GM19240 (cell line): ENCODE measurements at regions not wholly inside any gene's neighbourhood (a gene's known extent, or its start where the extent isn't known, plus 50 kb on each side); places are given as distances from the start of the nearest gene placed in this dataset.

ENCODE experiments used
- DNase-seq: peaks from one replicate; pipeline ENCODE4 v3.0.0; 2011; ENCODE audit warnings: low spot score; ENCODE audit not compliant: insufficient read length

DNA sequence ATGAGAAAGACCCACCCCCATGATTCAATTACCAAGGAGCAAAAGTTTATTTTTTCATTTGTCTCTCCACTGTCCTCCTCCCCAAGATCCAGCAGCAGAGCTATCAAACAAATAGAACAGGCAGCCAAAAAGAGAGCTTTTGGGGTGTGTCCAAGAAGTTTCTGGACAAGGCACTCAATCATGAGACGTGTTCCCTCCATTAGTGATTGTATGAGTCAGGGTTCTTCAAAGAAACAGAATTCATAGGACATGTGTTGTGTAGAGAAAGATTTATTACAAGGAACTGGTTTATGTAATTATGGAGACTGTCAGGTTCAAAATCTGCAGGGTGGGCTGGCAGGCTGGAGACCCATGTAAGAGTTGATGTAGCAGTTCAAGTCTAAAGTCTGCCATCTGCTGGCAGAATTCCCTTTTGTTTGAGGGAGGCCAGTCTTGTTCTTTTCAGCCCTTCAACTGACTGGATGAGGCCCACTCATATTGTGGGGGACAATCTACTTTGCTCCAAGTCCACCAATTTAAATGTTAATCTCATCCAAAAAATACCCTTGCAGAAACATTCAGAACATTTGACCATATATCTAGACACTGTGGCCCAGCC lies 248.1 kb upstream of the OPRM1 start:
- no peak for DNase-seq

DNA sequence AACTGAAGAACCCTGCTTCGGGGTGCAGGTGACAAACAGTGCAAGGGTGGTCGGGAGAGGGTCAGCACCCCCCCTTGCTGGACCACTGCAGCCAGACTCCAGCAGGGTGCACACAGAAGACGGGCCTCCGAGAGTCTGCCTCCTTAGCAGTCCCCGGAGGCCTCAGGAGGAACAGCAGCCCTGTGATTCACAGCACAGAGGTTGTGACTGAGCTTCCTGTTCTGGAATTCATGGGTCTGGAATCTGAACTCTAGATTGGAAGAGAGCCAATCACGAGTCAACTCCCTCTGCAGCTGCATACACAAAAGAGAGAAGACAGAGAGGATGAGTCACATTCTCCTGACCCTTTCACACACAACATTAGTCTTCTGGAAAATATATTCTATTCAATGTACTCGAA lies 249.0 kb upstream of the OPRM1 start:
- no peak for DNase-seq

DNA sequence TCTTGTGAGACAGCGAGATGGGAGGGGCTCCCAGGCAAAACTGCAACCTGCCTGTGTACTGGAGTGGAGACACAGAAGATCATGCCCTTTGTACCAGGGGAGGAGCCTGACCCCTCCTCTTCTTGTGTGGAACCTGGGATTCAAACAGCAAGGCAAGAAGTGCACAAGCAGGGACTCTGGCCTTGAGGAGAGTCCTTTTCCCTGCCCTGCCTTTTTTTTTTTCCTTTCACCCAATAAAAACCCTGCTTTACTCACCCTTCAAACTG lies 251.8 kb upstream of the OPRM1 start:
- DNase-seq: no peak

DNA sequence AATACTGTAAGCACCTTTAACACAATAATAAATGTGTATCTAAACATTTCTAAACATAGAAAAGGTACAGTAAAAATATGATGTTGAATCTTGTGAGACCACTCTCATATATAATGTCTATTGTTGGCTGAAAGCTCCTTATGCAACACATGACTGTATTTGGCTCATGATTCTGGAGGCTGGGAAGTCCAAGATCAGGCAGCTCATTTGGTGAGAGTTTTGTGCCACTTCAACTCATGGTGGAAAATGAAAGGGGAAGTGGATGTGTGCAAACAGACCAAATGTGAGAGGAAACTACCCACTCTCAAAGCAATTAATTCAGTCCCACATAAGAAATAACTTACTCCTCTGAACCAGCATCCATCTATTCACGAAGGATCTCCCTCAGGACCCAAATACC lies 257.7 kb upstream of the OPRM1 start:
- DNase-seq: no peak

DNA sequence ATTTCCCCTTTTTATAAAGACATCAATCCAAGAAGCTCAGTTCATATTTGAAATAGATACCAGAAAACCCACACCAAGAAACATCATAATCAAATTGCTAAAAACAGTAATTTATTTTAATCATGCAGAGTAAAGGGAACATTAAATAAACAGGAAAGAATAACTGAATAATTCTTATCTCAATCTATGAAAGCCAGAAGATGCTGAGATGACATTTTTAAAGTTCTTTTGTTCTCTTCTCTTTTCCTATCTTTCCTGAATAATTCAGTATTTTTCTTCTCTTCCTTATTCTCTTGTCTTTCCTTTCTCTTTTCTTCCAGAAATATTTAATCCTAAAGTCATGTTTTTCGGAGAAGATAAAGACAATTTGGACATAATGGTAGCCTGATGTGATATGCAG lies 259.0 kb upstream of the OPRM1 start:
- DNase-seq: no peak

DNA sequence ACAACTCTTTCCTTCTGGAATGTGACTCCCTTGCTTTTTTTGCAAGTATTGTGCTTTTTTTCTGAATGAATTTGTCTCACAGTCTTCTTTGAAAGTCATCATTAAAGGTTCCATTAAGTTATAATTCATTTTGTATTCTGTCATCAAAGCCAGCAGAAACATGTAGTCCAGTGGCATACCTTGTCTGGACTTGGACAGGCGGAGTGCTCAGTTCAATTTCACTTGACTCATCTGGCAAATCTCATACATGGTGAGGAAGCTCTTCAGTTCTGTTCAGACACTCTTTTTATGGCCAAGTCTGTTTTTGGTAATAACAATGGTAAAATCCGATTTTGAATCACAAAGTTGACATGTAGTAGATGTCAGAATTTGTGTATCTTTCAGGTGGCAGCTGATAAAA lies 260.8 kb upstream of the OPRM1 start:
- DNase-seq: no peak

DNA sequence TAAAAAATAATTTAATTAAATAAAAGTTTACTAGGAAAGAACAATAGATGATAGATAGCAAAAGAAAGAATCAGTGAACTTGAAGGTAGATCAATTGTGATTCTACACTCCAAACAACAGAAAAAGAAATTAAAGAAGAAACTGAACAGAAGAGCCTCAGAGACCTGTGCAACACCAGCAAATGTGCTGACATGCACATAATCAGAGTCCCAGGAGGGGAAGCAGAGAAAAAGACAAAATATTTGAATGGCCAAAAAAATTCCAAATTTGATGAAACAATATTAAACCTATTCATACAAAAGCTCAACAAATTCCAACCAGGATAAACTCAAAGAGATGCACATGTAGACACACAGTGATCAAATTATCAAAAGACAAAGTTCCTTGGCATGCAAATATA lies 267.5 kb upstream of the OPRM1 start:
- no peak for DNase-seq

DNA sequence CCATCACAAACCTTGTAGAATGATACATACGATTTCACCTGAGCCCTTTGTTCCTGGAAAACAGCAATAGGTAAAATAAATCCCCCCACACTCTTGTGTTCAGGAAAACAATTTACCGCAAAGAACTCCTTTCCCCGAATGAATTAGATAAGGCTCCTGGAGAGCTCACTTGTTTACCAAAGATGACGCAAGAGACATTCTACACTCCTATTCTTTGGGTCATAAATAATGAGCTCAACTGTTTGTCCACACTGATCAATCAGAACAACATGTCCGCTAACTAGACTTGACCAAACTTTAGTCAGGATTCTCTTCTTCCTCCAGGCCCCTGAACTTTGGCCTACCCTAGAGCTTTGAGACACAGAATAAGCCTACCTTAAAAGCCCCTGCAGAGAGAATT lies 271.9 kb upstream of the OPRM1 start:
- no peak for DNase-seq

DNA sequence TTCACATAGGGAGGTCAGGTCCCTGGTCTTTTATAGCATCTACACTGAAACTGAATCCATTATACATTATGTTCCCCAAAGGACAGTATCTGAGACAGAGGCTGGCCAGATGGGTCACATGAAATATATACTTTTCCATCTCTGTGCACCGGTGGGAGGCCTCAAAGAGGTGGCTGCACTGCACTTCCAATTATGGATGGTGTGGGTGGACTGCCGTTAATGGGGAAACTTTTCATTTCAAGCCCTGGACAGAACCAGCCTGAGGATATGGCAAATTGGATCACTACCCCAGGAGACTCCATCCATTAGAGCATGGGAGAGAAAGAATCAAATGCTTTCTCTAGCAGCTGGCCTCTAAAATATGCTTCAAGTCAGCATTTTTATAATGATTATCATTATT lies 280.5 kb upstream of the OPRM1 start:
- no peak for DNase-seq

DNA sequence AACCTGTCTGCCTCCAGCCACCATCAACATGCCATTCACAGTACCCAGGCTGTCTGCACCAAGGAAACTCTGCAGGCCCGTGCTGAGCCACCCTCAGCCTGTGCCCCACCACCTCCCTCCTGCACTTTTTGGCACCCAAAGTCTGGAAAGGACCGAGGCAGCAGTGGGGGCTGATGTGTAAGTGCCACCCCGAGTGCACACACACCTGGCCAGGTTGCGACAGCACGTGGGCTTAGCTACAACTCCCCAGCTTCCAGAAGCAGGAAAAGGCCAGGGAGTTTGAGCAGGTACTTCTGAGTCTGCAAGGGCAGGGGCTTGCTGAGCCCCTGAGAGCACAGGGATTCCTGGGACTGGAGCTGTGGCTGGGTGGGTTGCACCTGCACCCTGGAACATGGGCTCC lies 303.3 kb upstream of the OPRM1 start:
- DNase-seq: no peak

DNA sequence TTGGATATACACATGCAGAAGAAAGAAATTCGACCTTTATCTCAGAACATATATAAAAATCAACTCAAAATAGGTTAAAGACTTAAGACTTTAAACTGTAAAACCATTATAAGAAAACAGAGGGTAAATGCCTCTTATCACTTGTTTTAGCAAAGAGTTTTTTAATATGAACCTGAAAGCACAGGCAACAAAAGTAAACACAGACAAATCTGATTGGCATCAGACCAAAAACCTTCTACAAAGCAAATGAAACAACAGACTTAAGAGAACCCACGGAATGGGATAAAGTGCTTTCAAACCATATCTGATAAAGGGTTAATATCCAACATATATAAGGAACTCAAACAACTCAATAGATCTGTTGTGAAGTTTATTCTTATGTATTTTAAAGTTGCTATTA lies 309.9 kb upstream of the OPRM1 start:
- DNase-seq: no peak

DNA sequence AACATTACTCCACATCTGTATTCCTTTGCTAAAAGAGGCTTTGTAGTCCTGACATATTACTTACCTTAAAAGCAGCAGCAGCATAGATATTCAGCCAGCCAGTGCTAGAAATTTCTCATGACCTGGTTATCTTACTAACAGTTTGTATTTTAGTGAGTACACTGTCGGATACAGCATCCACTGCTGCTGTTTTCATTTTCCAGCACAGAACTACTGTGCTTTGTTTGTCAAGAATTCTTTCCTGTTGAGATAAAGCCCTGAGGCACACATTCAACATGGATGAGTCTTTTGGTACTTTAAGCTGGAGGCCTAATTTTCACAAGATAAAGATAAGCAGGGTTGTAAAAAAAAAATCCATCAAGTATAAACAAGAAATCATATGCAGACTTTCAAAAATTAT lies 311.2 kb upstream of the OPRM1 start:
- DNase-seq: no peak

DNA sequence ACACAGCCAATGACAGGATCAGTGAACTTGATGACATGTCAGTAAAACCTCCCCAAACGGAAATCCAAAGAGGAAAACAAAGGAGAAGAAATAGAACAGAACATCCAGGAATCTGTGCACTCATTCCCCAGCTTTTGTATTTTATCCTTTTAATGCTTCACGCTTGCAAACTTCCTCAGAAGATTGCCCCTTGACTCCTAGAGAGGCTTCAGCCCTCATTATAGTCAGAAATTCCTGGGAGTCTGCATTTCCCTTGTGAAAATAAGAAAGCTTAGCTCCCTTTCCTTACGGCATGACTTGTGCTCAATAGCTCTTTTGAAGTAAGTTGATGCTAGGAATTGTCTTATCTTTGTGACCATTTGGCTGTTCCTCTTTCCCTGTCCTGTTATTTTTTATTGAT lies 313.6 kb upstream of the OPRM1 start:
- DNase-seq: no peak

DNA sequence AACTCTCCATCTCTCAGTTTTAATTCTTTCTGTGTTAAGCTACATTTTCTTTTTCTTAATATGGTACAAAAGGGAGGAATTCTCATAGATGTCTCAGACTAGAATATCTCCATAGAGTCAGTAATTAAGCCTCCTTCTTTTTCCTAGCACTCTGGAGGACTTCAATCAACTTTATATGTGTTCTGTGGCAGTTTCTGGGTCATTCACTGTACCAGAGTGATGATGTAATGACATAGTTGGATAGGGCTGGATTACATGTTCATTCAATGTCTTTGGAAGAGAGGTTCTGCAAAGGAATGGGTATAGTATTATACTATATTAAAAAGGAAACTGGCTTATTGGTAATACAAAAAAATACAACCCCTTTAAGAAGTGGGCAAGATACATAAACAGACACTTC lies 318.3 kb upstream of the OPRM1 start:
- no peak for DNase-seq

DNA sequence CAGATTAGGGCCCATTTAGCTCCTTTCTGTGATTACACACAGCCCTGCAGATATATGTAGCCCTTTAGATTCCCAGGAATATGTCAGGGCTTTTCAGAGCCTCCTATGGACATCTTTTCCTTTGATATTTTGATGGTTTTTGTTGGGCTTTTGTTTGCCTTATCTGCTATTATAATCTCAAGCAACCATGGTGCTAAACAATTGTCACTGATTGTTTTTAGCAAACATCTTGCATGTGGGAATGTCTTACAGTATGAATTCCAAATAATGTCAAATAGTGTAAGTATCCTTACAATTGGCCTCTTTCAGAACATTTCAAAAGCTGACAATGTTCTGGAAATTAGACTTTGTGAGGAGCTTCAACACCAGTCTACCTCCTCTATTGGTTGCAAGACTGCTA lies 333.6 kb upstream of the OPRM1 start:
- DNase-seq: no peak

DNA sequence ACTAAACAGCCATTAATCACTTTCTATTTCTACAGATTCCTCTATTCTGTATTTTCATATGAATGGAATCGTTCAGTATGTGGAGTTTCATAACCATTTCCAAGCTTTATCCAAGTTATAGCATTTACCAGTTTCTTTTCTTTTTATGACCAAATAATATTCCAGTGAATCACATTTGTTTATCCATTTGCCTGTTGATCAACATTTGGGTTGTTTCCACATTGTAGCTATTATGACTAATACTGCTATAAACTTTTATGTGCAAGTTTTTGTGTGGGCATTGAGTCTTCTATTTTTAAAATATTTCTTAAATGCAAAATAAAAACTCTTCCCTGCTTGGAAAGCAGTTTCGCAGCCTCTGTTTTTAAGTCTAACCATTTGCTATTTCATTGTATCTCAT lies 336.4 kb upstream of the OPRM1 start:
- DNase-seq: no peak

DNA sequence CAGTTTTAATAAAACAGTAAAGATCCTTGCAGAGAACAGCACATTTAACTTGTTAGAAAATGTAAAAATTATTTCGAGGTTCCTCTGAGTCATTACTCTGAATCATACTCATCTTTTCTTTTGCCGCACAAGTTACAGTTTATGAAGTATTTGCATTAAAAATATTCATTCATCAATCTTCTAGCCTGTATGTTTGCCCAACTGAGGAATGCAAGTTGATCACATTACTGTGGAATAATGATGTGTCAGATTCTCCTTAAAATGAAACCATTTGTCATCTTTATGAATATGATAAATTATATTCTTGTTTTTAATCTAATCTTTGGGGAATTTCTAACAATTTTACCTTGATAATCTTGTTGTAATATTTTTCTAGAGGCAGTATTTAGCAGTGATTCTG lies 340.4 kb upstream of the OPRM1 start:
- no peak for DNase-seq

DNA sequence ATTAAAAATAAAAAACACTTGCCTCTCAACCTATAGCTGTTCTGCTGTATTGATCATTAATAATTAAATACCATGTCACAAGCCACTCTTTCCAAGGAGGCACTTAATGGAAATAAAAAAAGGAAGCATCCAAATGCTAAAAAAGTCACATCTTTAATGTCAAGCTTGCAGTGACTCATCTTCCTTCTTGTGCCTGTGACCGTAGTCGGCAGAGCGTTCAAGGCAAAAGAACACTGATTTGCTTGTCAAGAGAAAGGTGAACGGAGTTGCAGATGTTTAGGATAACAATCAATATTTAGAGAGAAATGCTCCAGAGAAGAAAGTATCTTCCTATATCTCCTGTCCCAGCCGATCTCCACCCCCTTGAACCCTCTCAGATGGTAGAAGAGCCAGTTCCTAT lies 341.0 kb upstream of the OPRM1 start:
- no peak for DNase-seq

DNA sequence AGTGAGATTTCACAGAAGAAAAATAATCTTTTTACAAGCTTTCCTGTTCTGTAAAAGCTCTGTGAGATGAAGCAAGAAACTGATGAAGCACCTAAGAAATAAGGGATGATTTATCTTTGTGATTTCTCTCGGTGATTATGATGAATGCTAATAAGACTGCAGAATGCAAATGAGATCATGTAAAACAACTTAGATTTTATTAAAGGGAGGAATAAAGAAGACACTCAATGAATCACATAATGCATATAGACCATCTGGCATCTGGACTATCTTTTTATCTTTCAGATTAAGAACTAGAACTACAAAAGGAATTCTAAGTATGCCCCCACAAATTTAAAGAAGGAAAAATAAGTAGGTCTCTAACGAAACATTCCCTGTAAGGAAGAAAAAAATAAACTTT lies 361.5 kb upstream of the OPRM1 start:
- no peak for DNase-seq

DNA sequence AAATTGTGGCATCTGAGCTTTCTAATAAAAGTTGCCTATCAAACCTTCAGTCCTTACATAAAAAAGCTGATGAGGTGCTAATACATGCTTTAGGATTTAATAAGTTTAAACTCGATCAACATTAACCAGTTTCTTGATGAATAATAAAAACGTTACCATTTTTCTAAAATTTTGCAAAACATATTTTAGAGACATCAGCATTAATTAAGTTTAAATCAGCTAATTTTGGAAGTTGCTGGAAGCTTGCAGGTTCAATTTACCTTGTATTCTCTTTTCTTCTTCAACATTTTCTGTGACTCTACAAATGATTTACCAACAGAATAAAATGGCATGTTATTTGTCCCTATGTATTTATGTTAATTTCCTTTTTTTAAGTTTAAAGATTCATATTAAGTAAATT lies 365.3 kb upstream of the OPRM1 start:
- no peak for DNase-seq

DNA sequence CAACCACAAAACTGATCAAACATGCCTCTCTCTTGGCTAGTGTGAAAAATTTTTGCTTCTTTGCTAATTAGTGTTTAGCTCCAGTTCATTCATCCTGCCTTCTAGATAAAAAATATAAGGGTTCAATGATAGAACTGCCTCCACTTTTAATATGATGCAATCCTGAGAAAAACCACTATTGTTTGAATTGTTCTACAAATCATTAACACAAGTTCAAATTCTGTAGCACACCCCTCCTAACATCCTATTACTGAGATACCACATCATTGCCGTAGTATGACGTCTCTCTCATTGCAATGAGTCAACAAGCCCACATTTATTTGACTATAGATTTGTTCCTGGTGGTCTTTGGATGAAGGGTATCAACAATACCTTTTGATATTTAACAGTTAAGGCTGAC lies 365.8 kb upstream of the OPRM1 start:
- no peak for DNase-seq

DNA sequence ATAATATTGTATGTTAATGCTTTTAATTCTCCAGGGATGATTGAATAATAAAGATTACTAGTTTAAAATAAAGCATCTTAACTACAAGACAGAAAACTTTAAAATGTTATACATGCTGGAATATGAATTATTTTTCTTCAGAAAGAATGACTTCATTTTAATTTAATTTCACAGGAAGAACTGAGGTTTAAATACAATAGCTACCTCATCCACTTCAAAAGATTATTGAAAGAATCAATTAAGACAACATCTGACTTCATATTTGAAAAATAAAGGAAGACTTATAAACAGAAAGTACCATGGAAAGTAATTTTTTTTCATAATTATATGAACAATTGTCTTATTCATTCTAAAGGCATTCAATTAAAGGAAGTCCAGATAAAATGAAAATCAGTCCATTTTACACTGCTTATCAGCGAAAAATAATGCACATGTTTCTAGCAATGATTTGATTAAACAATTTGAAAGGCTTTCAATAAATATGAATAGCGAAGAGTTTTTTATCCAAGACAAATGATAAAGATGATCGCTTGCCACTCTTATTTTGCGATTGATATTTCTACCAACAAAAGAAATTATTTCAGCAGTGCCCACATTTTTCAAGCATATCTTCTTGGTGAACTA lies 368.5 kb upstream of the OPRM1 start:
- no peak for DNase-seq

DNA sequence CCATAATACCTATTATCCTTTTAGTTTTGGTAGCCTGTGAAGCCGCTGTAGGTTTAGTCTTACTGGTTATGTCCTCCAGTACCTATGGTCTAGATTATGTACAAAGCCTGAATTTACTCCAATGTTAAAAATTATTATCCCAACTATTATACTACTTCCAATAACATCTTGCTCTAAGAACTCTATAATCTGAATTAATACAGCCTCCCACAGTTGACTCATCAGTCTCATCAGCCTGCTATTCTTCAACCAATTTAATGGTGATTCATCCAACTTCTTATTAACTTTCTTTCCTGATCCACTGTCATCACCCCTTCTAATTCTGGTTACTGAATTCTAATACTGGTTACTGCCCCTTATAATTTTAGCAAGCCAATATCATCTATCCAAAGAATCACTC lies 370.3 kb upstream of the OPRM1 start:
- DNase-seq: no peak

DNA sequence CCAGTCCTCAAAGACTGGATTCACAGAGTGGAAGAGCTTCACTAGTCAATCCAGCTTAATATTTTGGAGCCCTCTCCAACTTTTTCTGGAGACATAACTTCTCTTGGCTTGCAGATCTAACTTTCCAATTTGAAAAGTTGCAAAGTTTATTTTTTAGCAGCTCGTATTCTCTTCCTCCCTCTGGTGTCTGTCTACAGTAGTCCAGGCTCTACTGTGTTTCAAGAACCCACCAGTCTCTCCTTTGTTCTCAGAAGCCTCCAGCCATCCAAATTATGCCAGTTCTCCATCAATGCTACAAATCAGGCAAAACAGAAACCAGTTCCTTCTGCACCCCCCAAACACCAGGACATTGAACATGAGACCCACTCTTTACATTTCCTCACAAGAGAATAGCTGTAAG lies 376.1 kb upstream of the OPRM1 start:
- DNase-seq: no peak
